ENCODE measurements at regions not wholly inside any gene's neighbourhood (a gene's known extent, or its start where the extent isn't known, plus 50 kb on each side); places are given as distances from the start of the nearest gene placed in this dataset.
A peak's percentile ranks its signal among the peaks of the same experiment; 100 is the strongest.

GRCh38 chr13:76418404-76418803 is 467.8 kb downstream of the KCTD12 start:
- no peak for DNase-seq

GRCh38 chr13:76414320-76414719 is 471.9 kb downstream of the KCTD12 start:
- DNase-seq = no peak

GRCh38 chr13:76406243-76406642 is 480.0 kb downstream of the KCTD12 start:
- no peak for DNase-seq

DNA sequence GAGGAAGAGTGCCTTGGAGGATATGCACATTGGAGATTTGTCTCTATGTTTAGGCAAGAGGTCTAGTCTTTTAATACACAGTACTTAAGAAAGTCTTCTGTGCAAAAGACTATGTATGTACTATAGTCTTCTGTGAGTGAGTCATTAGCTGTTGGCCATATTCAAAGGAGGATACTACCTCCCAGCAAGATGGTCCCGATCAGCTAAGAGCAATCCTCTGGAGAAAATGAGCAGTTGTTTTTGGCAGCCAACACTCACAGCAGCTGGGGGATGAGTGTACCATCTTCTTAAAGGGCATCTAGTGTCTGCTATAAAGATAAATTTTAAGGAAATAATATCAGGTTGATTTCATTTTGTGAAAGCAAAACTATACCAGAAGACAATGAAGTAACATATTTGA is 487.8 kb downstream of the KCTD12 start:
- no peak for DNase-seq

DNA sequence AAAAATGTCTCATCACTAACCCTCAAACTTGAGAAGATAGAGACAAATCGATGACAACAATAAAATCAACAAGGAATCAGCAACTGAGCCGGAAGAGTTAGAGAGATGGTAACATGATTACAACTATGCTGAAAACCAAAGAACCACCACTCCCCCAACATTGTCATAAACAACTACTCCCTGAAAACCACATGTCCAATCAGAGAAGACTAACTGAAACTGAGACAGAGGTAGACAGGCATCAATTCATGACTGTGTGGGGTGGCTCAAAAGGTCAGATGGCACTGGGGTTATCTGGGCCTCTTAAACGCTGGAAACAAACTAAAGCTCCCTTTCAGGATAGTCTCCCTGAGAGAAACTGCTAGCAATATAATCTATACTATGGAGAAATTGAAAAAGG is 488.8 kb downstream of the KCTD12 start:
- DNase-seq = peak in 1 of 5 experiments; percentile 93

- DNase-seq = no peak
Measured at GRCh38 chr13:76389321-76389720, 496.9 kb downstream of the KCTD12 start.

GRCh38 chr13:76387566-76387965 is 498.6 kb downstream of the KCTD12 start:
- no peak for DNase-seq

DNA sequence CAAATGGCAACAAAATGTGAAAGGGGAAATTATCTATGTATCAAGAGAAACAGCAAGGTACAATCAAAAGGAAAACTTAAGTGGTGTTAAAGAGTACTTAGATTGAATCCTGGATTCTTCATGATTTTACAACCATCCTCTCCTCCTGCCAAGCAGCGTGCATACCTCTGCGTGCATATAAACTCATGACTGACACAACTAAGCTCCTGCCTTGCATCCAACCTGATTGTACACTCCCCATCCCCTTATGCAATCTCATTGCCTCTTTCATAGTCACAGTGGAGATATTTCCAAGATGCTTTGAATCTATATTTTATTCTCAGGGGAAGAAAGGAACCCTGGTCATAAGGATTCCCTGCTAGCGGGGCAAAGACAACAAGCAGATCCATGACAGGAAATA is 499.9 kb downstream of the KCTD12 start:
- no peak for DNase-seq

DNA sequence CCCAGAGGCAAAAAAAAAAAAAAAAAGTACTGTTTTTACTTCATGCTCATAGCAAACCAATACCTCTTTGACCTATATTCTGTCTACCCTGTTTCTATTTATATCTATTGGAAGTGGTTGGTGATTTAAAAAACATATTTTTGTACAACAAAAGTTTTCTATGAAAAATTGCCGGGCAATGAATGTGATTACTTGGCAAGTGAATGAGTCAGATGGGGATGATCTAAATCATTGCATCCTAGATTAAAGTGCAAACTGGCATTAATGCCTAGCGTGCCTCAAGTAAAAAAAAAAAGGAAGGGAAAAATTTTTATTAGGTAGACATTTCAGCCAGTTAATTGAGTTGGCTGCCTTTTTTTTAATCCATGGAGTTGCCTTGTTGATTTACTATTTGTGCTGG is 500.6 kb downstream of the KCTD12 start:
- DNase-seq = no peak

- no peak for DNase-seq
Measured at GRCh38 chr13:76383676-76384461, 502.3 kb downstream of the KCTD12 start.

GRCh38 chr13:76380446-76381065 is 505.6 kb downstream of the KCTD12 start:
- DNase-seq = no peak

DNA sequence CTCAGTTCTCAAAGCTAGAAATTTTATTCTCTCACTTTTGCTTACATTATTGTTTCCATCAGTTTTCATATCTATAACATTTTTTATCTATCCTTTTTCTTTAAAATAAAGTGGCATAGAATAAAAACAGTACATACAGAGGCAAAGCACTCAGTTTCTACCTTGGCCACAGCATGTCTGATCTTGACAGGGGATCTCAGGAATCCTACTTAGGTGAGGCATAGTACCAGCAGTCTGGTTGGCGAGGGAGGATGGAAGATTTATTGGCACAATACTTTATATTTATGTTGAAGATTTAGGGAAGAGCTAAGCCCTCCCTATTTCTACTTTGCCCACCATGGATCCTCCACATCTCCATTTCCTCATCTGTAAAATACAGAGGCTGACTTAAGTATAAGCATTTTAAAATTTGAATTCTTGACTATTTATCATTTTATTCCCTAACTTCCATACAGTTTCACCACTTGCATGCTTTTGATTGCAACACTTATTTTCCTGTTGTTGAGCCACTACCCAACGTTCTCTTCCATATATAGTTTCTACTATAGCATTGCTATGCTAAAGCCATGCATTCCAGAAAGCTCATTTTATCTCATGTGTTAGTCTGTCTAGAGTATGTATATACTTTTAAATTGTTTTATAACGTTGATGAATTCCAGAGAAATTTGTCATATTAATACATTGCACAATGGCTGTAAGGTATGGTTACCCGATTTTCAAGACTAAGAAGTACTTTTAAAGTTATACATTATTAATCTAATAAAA is 506.7 kb downstream of the KCTD12 start:
- DNase-seq = no peak

- no peak for DNase-seq
Measured at GRCh38 chr13:76378767-76379166, 507.4 kb downstream of the KCTD12 start.

DNA sequence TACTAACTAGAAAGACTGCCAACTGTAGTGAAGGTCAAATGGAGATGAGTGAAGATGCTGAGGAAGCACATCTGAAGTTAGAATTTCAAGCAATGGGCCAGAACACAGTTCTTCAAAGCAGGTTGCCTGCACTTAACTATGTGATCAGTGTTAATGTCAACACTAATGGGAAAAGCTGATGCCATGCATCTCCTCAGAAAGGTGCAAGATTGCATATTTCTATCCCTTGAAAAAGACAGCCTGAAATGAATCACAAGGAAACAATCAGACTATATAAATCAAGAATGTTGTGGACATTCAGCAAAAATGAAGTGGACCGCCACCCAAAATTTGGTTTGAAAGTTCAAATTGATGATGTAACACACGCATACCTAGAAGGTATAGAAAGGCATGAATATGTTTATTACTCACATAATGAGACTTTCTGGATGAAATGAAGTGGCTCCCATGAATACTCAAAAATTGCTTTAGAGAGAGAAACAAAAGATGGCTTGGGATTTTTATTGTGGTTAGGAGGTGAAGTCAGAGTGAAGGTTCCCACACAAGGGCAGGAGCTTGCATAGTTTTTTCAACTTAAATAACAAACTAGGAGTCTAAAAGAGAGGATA is 522.4 kb downstream of the KCTD12 start:
- no peak for DNase-seq

DNA sequence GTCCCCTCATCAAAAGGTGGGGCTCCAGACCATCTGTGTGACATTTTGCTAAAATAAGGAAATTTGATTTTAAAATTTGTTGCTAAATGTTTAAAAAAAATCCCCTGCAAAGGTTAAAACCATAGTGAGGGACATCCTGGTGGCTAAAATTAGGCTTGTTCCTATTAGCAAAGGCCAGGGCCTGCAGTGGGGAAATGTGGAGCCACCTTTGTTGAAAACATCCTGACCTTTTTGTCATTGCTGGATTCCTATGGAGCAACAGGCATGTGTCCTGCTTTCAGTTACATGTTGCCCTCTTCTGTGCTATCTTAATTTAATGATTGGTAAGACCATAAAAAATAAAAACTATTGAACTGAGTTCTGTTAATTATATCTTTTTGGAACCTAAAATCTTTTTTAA is 524.3 kb downstream of the KCTD12 start:
- no peak for DNase-seq

GRCh38 chr13:76351541-76352229 is 534.5 kb downstream of the KCTD12 start:
- no peak for DNase-seq

GRCh38 chr13:76350399-76350798 is 535.8 kb downstream of the KCTD12 start:
- DNase-seq = no peak

DNA sequence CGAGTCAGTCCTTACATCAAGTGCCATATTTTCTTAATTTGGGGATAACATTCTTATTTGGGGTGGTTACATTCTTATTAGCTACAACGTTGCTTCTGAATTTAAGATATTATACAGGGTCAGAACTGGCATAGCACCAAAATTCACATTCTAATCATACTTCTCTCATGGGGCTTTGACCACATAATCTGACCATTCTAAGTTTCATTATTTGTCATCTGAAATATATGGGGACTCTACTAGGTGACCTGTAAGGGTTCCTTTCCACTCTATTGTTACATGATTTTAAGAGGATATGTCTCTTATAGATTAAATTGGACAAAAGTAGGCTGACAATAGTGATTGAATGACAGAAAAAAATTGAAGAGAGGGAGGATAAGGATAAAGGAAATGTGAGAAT is 536.5 kb downstream of the KCTD12 start:
- no peak for DNase-seq

DNA sequence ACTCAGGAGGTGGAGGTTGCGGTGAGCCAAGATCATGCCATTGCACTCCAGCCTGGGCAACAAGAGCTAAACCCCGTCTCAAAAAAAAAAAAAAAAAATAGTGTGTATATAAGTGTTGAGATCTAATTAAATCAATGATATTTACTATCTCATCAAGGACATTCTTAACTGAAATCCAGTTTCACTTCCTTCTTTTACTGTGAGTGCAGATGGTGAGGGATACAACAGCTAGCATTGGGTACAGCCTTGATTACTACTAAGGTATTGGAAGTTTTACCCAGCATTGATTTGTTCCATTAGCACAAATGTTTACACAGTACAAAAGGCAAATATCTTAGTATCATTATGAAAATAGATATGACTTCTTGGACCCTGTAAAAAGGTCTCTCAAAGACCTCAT is 546.6 kb downstream of the KCTD12 start:
- DNase-seq = no peak

DNA sequence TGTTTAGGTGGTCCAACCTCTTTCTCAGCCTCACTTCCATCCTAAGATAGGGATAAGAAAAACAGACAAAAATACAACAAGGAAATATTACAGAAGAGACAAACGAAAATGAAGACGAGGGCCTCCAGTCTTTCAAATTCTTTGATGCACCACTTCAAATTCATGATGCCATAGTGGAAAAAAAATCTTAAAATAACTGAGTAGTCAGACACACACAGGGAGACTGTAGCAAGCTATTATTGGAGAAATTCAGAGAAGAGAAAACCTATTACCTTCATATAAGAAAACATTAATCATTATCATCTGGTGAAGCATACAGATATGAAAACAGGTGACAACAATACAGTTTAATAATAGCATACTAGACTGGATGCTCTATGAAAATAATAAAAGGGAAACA is 548.2 kb downstream of the KCTD12 start:
- DNase-seq = no peak

GRCh38 chr13:76336889-76337844 is 549.0 kb downstream of the KCTD12 start:
- DNase-seq = no peak

- no peak for DNase-seq
Measured at GRCh38 chr13:76335463-76335862, 550.7 kb downstream of the KCTD12 start.
